Neural crest cell (in vitro differentiated cells): ENCODE measurements at regions not wholly inside any gene's neighbourhood (a gene's known extent, or its start where the extent isn't known, plus 50 kb on each side); places are given as distances from the start of the nearest gene placed in this dataset.

Experiments used
- DNase-seq: peaks from one replicate; pipeline ENCODE4 v3.0.0; 2021; ENCODE audit warnings: low read depth, mixed read lengths, low spot score
- H3K27ac Mint-ChIP-seq: one replicate; pipeline ENCODE4 v1.8.0; 2021; ENCODE audit warnings: mild to moderate bottlenecking, mixed read lengths; ENCODE audit not compliant: unreplicated experiment
- H3K27me3 Mint-ChIP-seq: 2 replicates; pipeline ENCODE4 v1.8.0; 2021; ENCODE audit warnings: low read depth, mild to moderate bottlenecking, mixed read lengths
- H3K36me3 Mint-ChIP-seq: 2 replicates; pipeline ENCODE4 v1.8.0; 2021; ENCODE audit warnings: low read depth, mild to moderate bottlenecking, mixed read lengths
- H3K4me1 Mint-ChIP-seq: 2 replicates; pipeline ENCODE4 v1.8.0; 2021; ENCODE audit warnings: mixed read lengths
- H3K4me3 Mint-ChIP-seq: one replicate; pipeline ENCODE4 v1.8.0; 2021; ENCODE audit warnings: mild to moderate bottlenecking, mixed read lengths
- H3K9me3 Mint-ChIP-seq: 2 replicates; pipeline ENCODE4 v1.8.0; 2021; ENCODE audit warnings: mixed read lengths
- CTCF ChIP-seq: fragments of 200-600 bp; sonication (generic); conservative IDR thresholded peaks from 2 replicates; pipeline ENCODE4 v1.5.0; 2021; ENCODE audit warnings: antibody characterized with exemption, mild to moderate bottlenecking

- H3K27ac Mint-ChIP-seq = no peak overlapping the region
- peaks cover 5% of the 10 kb centered on the region for H3K9me3 Mint-ChIP-seq
- H3K4me3 Mint-ChIP-seq = no peak overlapping the region
- no peak for DNase-seq
- H3K4me1 Mint-ChIP-seq = no peaks in the 10 kb centered on the region
- no peak for TF ChIP-seq CTCF
- no peaks in the 10 kb centered on the region for H3K27me3 Mint-ChIP-seq
- H3K36me3 Mint-ChIP-seq = no peaks in the 10 kb centered on the region
Measured at GRCh38 chr2:8371653-8372052, 310.2 kb upstream of the ID2 start.

GRCh38 chr2:8374782-8375181 is 307.1 kb upstream of the ID2 start:
- DNase-seq = no peak
- H3K4me3 Mint-ChIP-seq = no peak overlapping the region
- H3K4me1 Mint-ChIP-seq = peaks cover 10% of the 10 kb centered on the region
- no peaks in the 10 kb centered on the region for H3K36me3 Mint-ChIP-seq
- no peaks in the 10 kb centered on the region for H3K27me3 Mint-ChIP-seq
- no peak for TF ChIP-seq CTCF
- peaks cover 5% of the 10 kb centered on the region for H3K9me3 Mint-ChIP-seq
- no peak overlapping the region for H3K27ac Mint-ChIP-seq

DNA sequence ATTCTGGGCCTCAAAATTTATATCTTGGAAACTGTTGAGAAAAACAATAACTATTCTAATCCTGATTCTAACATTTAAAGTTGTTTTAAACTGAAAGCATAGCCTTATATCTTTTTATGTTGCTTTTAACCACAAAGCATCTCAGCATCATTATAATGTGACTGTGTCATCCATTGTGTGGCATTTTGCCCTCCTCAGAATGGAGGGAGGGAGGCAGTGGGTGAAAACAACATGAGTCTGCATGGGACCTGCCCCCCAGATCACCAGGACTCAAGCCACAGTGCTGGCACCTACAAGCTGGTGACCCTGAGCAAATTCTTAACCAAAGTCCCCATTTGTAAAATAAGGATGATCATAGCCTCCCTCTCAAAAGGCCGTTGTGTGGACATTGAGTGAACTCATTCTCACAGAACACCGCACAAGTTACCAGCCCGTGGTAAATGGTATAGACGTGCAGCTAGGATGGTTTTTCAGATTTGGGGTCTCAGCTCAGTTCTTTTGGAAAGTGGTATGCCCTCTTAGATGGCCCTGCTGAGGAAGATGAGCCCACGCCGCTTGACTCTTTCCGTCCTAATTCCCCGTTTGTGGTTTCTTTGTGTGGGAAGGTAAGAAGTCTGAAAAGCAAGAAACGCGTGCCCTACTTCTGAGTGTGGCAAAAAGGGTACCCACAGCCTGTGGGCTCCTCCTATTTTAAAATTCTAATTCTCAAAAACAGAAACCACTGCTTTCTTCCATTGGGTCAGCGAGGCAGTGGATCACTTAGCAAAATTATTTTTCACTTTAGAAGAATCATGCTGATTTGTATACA is 305.0 kb upstream of the ID2 start:
- TF ChIP-seq CTCF = no peak
- Mint-ChIP-seq H3K36me3 (no peaks in the 10 kb centered on the region), H3K4me3 (no peak overlapping the region), H3K27me3 (no peaks in the 10 kb centered on the region), H3K4me1 (peaks cover 21% of the 10 kb centered on the region), H3K9me3 (peaks cover 5% of the 10 kb centered on the region), H3K27ac (no peak overlapping the region)
- DNase-seq = no peak

- no peak for DNase-seq
- H3K27ac Mint-ChIP-seq = no peak overlapping the region
- H3K27me3 Mint-ChIP-seq = no peaks in the 10 kb centered on the region
- TF ChIP-seq CTCF = no peak
- peaks cover 21% of the 10 kb centered on the region for H3K4me1 Mint-ChIP-seq
- no peak overlapping the region for H3K4me3 Mint-ChIP-seq
- H3K36me3 Mint-ChIP-seq = no peaks in the 10 kb centered on the region
- H3K9me3 Mint-ChIP-seq = peaks cover 1% of the 10 kb centered on the region
Measured at GRCh38 chr2:8378016-8378810, 303.6 kb upstream of the ID2 start.

DNA sequence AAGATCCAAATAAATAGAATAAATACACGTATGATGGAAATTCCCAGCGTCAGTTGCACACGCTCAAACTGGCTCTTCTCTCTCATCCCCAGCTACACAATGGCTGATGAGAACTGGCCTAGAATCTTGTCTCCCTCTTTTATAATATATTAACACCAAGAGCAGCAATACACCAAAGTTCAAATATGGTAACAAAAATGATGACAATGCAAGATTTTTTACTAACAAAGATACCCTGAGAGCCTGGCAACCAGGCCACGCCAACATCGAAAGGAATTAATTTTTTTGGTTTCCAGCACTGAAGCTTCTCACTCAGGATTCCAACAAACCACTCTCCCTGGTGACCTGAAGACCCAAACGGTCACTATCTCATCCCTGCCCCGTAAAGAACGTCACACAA is 302.7 kb upstream of the ID2 start:
- Mint-ChIP-seq H3K27ac (no peak overlapping the region), H3K9me3 (no peaks in the 10 kb centered on the region), H3K4me3 (no peak overlapping the region), H3K27me3 (no peaks in the 10 kb centered on the region), H3K4me1 (peaks cover 21% of the 10 kb centered on the region), H3K36me3 (no peaks in the 10 kb centered on the region)
- no peak for DNase-seq
- no peak for TF ChIP-seq CTCF
